ENCODE measurements at regions not wholly inside any gene's neighbourhood (a gene's known extent, or its start where the extent isn't known, plus 50 kb on each side); places are given as distances from the start of the nearest gene placed in this dataset.
A peak's percentile ranks its signal among the peaks of the same experiment; 100 is the strongest.

DNA sequence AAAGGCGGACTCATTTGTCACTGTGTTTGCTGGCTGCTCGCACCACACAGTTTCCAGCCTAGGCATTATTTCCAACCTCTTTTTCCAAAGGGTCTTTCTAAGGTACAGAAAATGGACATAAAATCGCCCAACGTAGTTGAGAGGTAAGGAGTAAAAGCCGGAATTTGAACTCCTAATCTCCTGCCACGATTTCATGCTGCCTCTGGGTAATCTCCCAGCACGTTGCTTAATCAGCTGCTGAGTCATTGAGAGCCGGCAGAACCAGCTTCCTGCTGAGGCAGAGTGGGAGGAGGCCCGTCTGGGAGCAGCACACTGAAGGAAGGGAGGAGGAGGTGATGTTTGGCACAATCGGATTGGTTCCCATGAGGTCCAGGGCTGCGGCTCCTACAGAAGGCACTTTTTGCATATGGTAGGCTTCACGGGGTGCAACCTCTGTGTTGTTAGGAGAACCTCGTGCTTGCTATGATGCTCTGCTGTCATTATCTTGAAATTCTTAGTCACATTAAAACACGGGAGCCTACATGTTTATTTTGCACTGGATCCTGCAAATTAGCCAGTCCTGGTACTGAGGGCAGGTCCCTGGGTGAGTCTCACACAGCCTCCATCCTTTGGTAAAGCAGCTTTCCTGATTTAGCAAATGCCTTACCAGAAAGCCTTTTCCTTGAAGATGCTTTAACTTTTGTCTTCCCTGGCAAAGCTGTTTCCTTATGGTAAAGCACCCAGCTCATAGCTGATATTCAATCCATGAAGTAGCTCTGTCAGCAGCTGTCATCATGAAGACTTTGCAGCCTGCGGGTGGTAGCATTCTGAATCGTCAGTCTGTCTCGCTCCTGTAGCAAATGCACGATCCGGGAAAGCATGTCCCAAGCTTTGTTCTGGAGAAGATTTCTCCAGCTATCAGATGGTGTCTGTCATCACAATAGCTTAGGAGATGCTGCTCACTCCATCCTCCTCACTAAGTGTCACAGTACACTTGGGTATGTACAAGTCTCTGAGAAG lies 191.6 kb upstream of the MSX2 start (continued):
- TF ChIP-seq MAFK (IDR thresholded peaks at IDR 0.05; ENCODE audit: low read depth, low read length) (peak; percentile 96), CREB1 (IDR thresholded peaks at IDR 0.05) (no peak; the same call in 1 of the 2 replicates), CEBPB (IDR thresholded peaks at IDR 0.05; ENCODE audit: low read depth, low read length) (peak; percentile 98), RBBP5 (IDR thresholded peaks at IDR 0.05; ENCODE audit: borderline replicate concordance, low read depth, low read length) (no peak), ZNF274 (IDR thresholded peaks at IDR 0.05; ENCODE audit: borderline replicate concordance, extremely low read depth, low read length) (no peak), CBX5 (IDR thresholded peaks at IDR 0.05; ENCODE audit: low read depth, low read length) (no peak), RFX5 (IDR thresholded peaks at IDR 0.05; ENCODE audit: borderline replicate concordance, low read depth, low read length) (no peak), TAF7 (optimal IDR thresholded peaks at IDR 0.05; ENCODE audit: borderline replicate concordance, low read depth, low read length) (peak; percentile 89), ASH2L (IDR thresholded peaks at IDR 0.05; ENCODE audit: low read length) (peak; percentile 23), KDM1A (IDR thresholded peaks at IDR 0.05; ENCODE audit: borderline replicate concordance, low read length) (0 out of 2 replicates have a peak, but pooled peaks have one; percentile 12), POU5F1 (IDR thresholded peaks at IDR 0.05; ENCODE audit: low read depth, low read length) (no peak)
